ENCODE measurements at regions not wholly inside any gene's neighbourhood (a gene's known extent, or its start where the extent isn't known, plus 50 kb on each side); places are given as distances from the start of the nearest gene placed in this dataset.
A peak's percentile ranks its signal among the peaks of the same experiment; 100 is the strongest.

- TF ChIP-seq RELB (IDR thresholded peaks at IDR 0.05; ENCODE audit: low read depth) (no peak), CBX5 (IDR thresholded peaks at IDR 0.05; ENCODE audit: low read depth) (peak; percentile 55; the same call in 1 of the 2 replicates)
- no peak for FAIRE-seq
- ChIA-PET RAD21 (ENCODE audit: unreplicated experiment) (no interaction called here), POLR2A (no interaction called here), SMC1A (ENCODE audit: uncharacterized antibody, unreplicated experiment) (no interaction called here), CTCF (no interaction called here)
- Histone ChIP-seq H3K4me2 (ENCODE audit: control insufficient read depth, insufficient read depth) (no peak overlapping the region), H3K4me1 (ENCODE audit: control insufficient read depth, insufficient read depth, low read length) (no peaks in the 10 kb centered on the region), H3K4me3 (no peak overlapping the region), H3K36me3 (ENCODE audit: control insufficient read depth in 2 of 2, insufficient read depth in 2 of 2, low read length in 1 of 2) (no peaks in the 10 kb centered on the region), H4K20me1 (ENCODE audit: control insufficient read depth, insufficient read depth) (no peaks in the 10 kb centered on the region), H3K27ac (ENCODE audit: control insufficient read depth, insufficient read depth) (no peak overlapping the region), H3K9ac (ENCODE audit: control insufficient read depth, insufficient read depth, low read length) (no peak overlapping the region), H2AFZ (ENCODE audit: control insufficient read depth, low read depth, low read length) (no peak overlapping the region), H3K79me2 (ENCODE audit: control insufficient read depth, insufficient read depth, low read length) (no peaks in the 10 kb centered on the region), H3K9me3 (replicated peaks; ENCODE audit: control insufficient read depth, insufficient read depth, low read length) (no peaks in the 10 kb centered on the region), H3K27me3 (replicated peaks in 1 of 2; ENCODE audit: control insufficient read depth in 2 of 2, insufficient read depth in 2 of 2, low read length in 1 of 2) (no peaks in the 10 kb centered on the region)
- DNase-seq (ENCODE audit: low read depth, low spot score), result no peak
- ATAC-seq, result no peak
- 21% methylated on average over 2 of the region's 2 CpGs for WGBS (ENCODE audit: insufficient coverage, insufficient replicate concordance, low lambda C conversion rate, missing lambda C conversion rate)
- in situ Hi-C loops (cut with MboI) (no loop called here), intact Hi-C loops (cut with micrococcal nuclease; ENCODE audit: unreplicated experiment) (no loop called here)
- no TSS peak for BruUV-seq (replicated peaks)
These were observed 503.2 kb downstream of the OTOL1 start for GRCh38 chr3:161999846-162000245.

GRCh38 chr3:162007722-162008121 lies 511.1 kb downstream of the OTOL1 start:
- in situ Hi-C loops (cut with MboI), result no loop called here
- Histone ChIP-seq H3K36me3 (ENCODE audit: control insufficient read depth in 2 of 2, insufficient read depth in 2 of 2, low read length in 1 of 2) (no peaks in the 10 kb centered on the region), H3K27me3 (replicated peaks in 1 of 2; ENCODE audit: control insufficient read depth in 2 of 2, insufficient read depth in 2 of 2, low read length in 1 of 2) (no peaks in the 10 kb centered on the region), H3K27ac (ENCODE audit: control insufficient read depth, insufficient read depth) (no peak overlapping the region), H2AFZ (ENCODE audit: control insufficient read depth, low read depth, low read length) (no peak overlapping the region), H3K79me2 (ENCODE audit: control insufficient read depth, insufficient read depth, low read length) (no peaks in the 10 kb centered on the region), H3K9me3 (replicated peaks; ENCODE audit: control insufficient read depth, insufficient read depth, low read length) (no peaks in the 10 kb centered on the region), H3K9ac (ENCODE audit: control insufficient read depth, insufficient read depth, low read length) (no peak overlapping the region), H4K20me1 (ENCODE audit: control insufficient read depth, insufficient read depth) (no peaks in the 10 kb centered on the region), H3K4me1 (ENCODE audit: control insufficient read depth, insufficient read depth, low read length) (no peaks in the 10 kb centered on the region), H3K4me2 (ENCODE audit: control insufficient read depth, insufficient read depth) (no peak overlapping the region), H3K4me3 (no peak overlapping the region)
- BruUV-seq (replicated peaks), result no TSS peak
- DNase-seq (ENCODE audit: low read depth, low spot score) (no peak), ATAC-seq (no peak), FAIRE-seq (no peak)
- intact Hi-C loops (cut with micrococcal nuclease; ENCODE audit: unreplicated experiment), result no loop called here
- ChIA-PET SMC1A (ENCODE audit: uncharacterized antibody, unreplicated experiment) (no interaction called here), POLR2A (no interaction called here), CTCF (no interaction called here), RAD21 (ENCODE audit: unreplicated experiment) (no interaction called here)
- 0% methylated on average over 2 of the region's 2 CpGs for WGBS (ENCODE audit: insufficient coverage, insufficient replicate concordance, low lambda C conversion rate, missing lambda C conversion rate)
- TF ChIP-seq RELA (IDR thresholded peaks at IDR 0.05; ENCODE audit: borderline replicate concordance, partially characterized antibody) (no peak), ZBTB33 (IDR thresholded peaks at IDR 0.05) (no peak), BACH1 (IDR thresholded peaks at IDR 0.05; ENCODE audit: borderline replicate concordance) (no peak), GABPA (IDR thresholded peaks at IDR 0.05; ENCODE audit: low read depth) (no peak), ZNF274 (IDR thresholded peaks at IDR 0.05; ENCODE audit: insufficient read depth, insufficient read length) (no peak), CEBPB (IDR thresholded peaks at IDR 0.05; ENCODE audit: borderline replicate concordance in 1 of 2, low read depth in 2 of 2, low read length in 2 of 2) (no peak), RELB (IDR thresholded peaks at IDR 0.05; ENCODE audit: low read depth) (no peak)
